GM12872 (cell line): ENCODE measurements at regions not wholly inside any gene's neighbourhood (a gene's known extent, or its start where the extent isn't known, plus 50 kb on each side); places are given as distances from the start of the nearest gene placed in this dataset.
A peak's percentile ranks its signal among the peaks of the same experiment; 100 is the strongest.

Source experiments
- TF ChIP-seq, protein P1 (sequence below): IDR thresholded peaks from 3 replicates; pipeline ENCODE4 v1.5.1; 2011; ENCODE audit warnings: low read depth, mild to moderate bottlenecking, low read length, moderate library complexity; ENCODE audit not compliant: insufficient read depth

DNA sequence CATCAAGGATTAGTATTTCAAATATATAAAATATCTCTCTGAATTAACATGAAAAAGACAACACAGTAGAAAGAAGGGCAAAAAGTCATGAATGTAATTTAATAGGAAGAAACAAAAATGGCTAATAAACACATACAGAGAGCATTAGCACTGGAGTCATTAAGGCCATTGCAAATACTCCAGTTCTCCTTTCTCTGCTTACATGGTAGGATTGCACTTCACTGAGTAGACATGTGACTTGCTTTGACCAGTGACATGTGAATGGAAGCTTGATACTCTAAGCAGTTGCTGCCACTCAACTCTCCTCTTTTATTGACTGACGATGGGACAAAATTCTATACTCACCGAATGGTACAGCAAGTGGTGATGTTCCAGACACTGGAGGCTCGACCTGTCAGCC, 153.9 kb upstream of the LGALSL start:
- TF ChIP-seq, protein P1, sequence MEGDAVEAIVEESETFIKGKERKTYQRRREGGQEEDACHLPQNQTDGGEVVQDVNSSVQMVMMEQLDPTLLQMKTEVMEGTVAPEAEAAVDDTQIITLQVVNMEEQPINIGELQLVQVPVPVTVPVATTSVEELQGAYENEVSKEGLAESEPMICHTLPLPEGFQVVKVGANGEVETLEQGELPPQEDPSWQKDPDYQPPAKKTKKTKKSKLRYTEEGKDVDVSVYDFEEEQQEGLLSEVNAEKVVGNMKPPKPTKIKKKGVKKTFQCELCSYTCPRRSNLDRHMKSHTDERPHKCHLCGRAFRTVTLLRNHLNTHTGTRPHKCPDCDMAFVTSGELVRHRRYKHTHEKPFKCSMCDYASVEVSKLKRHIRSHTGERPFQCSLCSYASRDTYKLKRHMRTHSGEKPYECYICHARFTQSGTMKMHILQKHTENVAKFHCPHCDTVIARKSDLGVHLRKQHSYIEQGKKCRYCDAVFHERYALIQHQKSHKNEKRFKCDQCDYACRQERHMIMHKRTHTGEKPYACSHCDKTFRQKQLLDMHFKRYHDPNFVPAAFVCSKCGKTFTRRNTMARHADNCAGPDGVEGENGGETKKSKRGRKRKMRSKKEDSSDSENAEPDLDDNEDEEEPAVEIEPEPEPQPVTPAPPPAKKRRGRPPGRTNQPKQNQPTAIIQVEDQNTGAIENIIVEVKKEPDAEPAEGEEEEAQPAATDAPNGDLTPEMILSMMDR, result no peak

DNA sequence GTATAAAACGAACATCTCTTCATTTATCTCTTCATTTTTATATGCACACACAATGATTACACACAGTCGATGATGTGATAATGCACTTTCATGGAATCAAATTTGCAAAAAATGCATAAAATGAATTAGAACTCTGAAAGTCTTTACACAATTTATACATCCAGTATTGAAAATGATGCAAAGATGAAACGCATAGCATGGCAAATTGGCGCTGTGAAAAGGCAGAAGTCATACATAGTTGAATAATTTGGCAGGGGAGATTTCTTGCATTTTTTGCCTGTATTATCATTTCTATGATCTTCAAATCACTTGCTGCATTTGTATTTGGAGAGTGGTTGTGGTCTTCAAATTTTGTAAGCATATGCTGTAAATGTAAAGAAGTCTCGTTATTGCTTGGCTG, 150.7 kb upstream of the LGALSL start:
- TF ChIP-seq, protein P1, result no peak

DNA sequence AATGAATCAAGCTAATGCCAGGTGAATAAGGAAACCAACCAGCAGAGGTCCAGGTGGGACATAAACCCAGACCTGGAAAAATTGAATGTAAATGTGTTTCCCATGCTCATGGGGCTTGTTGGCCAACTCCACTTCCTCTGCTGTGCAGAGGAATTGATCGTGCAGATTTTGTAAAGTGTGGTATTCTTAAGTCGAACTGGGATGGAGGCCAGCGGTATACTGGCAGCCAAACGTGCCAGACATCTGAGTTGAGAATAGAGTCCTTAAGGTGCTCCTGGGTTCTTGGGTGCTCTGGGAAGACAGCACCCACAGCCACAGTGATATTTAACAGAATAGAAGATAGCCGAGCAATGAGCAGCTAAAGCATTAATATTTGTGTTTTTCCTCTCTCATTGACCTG, 146.5 kb upstream of the LGALSL start:
- TF ChIP-seq, protein P1, result no peak

DNA sequence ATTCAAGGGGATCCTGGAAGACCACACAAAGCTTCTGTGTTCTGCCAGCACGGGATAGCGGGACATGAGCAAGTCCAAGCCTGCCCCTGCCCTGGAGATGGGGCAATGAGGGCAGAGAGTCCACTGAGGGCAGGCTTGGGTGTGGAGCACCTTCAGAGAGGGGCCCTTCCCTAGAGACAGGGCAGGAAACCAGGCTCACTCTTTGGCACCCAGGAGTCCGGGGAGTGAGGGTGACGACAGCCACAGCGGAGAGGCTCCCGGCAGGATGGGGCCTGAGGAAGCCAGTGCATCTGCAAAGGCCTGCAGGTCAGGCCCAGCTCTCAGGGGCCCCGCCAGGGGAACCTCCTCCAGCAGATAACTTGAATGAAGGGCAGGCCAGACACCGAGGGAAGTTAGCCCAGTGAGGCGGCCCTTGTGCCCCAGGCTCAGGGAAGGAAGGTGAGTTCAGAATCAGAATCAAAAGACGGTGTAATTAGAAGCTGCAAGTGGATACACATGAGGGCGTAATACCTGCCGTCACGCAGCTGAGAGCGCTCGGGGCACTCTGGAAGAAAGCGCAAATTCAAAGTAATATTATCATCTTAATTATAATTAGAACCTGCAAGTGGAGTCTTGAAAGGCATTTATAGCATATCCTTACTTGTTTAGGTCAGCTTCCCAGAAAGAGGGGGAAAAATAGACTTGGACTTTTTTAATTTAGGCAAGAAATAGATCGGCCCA, 142.6 kb upstream of the LGALSL start:
- TF ChIP-seq, protein P1, result no peak

DNA sequence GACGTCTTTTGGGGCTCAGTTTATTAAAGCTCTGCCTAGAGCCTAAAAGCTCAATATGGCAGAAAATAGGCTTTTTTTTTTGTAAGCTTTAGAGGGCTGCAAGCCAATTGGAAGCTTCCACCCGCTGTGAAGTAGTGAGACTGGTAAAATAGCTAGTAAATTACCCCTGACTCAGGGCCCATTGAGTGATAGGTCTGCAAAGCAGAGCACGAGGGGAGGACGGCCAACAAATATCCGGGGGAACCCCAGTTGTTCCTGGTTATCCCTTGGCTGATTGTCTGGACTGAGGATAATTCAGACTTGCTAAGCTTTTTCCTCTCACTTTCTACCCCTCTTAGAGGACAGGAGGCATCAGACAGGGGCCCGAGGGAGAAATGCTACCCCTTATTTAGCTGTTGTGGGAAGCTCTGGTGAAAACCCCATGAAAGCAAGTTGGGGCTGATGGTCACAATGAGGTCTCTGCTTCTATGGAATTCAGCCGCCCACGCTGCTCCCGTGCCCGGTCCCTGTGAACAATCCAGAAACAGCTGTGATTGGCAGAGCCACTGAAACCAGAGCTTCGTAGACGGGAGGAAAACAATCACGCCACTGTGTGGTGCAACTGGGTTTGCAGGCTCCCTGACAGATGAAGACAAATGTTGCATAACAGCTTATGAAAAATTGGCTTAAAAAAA, 141.9 kb upstream of the LGALSL start:
- TF ChIP-seq, protein P1, result 0 out of 3 replicates have a peak, but pooled peaks have one; percentile 8

DNA sequence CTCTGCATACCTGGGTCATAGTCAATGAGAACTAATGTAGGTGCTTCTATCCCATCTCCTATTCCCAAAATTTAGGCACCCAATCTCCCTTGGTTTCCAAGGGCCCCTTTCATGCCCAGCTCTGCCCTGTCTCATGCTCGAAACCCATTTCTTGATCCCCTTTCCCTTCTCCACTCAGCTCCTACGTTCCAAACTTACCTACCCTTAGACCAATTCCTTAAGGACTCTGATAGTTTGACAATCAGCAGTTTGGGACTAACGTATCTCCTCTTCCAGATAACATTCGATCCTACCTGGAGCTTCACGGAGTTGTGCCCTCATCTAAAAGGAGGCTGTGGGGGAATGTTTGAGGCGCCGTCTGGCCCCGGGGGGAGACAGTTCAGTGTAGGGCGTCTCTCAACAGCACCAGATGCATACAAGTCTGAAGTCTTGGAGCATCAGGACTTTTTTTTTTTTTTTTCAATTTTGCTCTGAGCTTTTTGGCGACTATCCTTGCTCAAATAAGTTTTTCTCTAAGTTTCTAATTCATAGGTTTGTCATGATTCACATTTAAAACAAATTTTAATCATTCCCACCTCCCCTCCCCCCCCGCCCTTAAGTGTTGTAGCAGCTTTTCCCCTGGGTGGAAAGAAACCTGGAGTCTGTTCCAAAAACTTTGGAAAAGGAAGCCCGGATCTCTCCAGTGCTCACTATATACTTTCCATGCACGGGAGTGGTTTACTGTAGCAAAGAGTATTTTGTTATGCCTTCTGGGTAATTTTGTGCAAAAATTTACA, 141.2 kb upstream of the LGALSL start:
- TF ChIP-seq, protein P1, result no peak

DNA sequence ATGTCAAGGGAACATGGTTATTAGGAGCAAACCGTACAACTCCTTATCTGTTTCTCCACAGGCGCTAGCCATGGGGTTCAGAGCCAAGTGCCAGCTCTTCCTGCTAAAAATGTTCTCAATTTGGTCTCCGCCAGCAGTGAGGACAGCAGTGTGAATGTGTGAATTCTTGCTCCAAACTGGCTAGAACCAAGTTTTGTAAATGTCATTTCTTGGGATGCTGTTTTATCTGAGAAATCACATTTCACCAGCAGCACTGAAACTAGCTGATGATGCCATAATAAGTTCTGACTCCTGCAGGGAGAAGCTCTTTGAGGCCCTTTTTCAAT, 140.6 kb upstream of the LGALSL start:
- TF ChIP-seq, protein P1, result no peak
